ENCODE measurements at regions not wholly inside any gene's neighbourhood (a gene's known extent, or its start where the extent isn't known, plus 50 kb on each side); places are given as distances from the start of the nearest gene placed in this dataset.

- DNase-seq, result no peak
These were observed 135.9 kb upstream of the AGBL1 start for GRCh38 chr15:85943791-85944190.

GRCh38 chr15:85947021-85947420 is 132.7 kb upstream of the AGBL1 start:
- DNase-seq, result no peak

GRCh38 chr15:85947936-85948335 is 131.7 kb upstream of the AGBL1 start:
- no peak for DNase-seq

GRCh38 chr15:85950101-85950500 is 129.6 kb upstream of the AGBL1 start:
- DNase-seq, result no peak

- DNase-seq, result no peak
These were observed 125.1 kb upstream of the AGBL1 start for GRCh38 chr15:85954586-85954985.

- no peak for DNase-seq
These were observed 123.9 kb upstream of the AGBL1 start for GRCh38 chr15:85955501-85956391.

- no peak for DNase-seq
These were observed 123.0 kb upstream of the AGBL1 start for GRCh38 chr15:85956532-85957275.

GRCh38 chr15:85959611-85960010 is 120.1 kb upstream of the AGBL1 start:
- DNase-seq, result no peak

- no peak for DNase-seq
These were observed 119.3 kb upstream of the AGBL1 start for GRCh38 chr15:85960381-85960780.

GRCh38 chr15:85961821-85962220 is 117.8 kb upstream of the AGBL1 start:
- DNase-seq, result no peak

GRCh38 chr15:85963262-85963760 is 116.4 kb upstream of the AGBL1 start:
- no peak for DNase-seq

GRCh38 chr15:85964471-85964870 is 115.2 kb upstream of the AGBL1 start:
- DNase-seq, result no peak

GRCh38 chr15:85967553-85967952 is 112.1 kb upstream of the AGBL1 start:
- DNase-seq, result no peak

- no peak for DNase-seq
These were observed 106.7 kb upstream of the AGBL1 start for GRCh38 chr15:85972805-85973540.

GRCh38 chr15:85973584-85974347 is 105.9 kb upstream of the AGBL1 start:
- no peak for DNase-seq

- DNase-seq, result no peak
These were observed 105.3 kb upstream of the AGBL1 start for GRCh38 chr15:85974348-85974705.

- no peak for DNase-seq
These were observed 104.9 kb upstream of the AGBL1 start for GRCh38 chr15:85974742-85975141.

GRCh38 chr15:85976102-85976501 is 103.6 kb upstream of the AGBL1 start:
- no peak for DNase-seq

- DNase-seq, result no peak
These were observed 102.7 kb upstream of the AGBL1 start for GRCh38 chr15:85976986-85977385.

GRCh38 chr15:85977586-85977985 is 102.1 kb upstream of the AGBL1 start:
- no peak for DNase-seq

GRCh38 chr15:85979929-85980328 is 99.7 kb upstream of the AGBL1 start:
- no peak for DNase-seq

GRCh38 chr15:85980946-85981345 is 98.7 kb upstream of the AGBL1 start:
- no peak for DNase-seq

- no peak for DNase-seq
These were observed 95.4 kb upstream of the AGBL1 start for GRCh38 chr15:85984241-85984640.
